Midbrain (tissue), 1 donor: ENCODE measurements at regions not wholly inside any gene's neighbourhood (a gene's known extent, or its start where the extent isn't known, plus 50 kb on each side); places are given as distances from the start of the nearest gene placed in this dataset.
"Not testable (repeated sequence)": the region's sequence is repeated elsewhere in the genome, so short reads cannot be mapped to it uniquely, and the experiment has no call there.

Source experiments
- DNase-seq: peaks from one replicate; lab custom pipeline; 2025; lab: John Stamatoyannopoulos, UW

GRCh38 chr13:64782466-64782865 is 2447.7 kb downstream of the PCDH9 start:
- no peak for DNase-seq

GRCh38 chr13:64778002-64778401 is 2452.1 kb downstream of the PCDH9 start:
- DNase-seq: no peak

- no peak for DNase-seq
Measured at GRCh38 chr13:64774915-64775314, 2455.2 kb downstream of the PCDH9 start.

GRCh38 chr13:64770743-64771142 is 2459.4 kb downstream of the PCDH9 start:
- DNase-seq: no peak

GRCh38 chr13:64767054-64767453 is 2463.1 kb downstream of the PCDH9 start:
- no peak for DNase-seq

GRCh38 chr13:64765636-64766035 is 2464.5 kb downstream of the PCDH9 start:
- no peak for DNase-seq

- DNase-seq: no peak
Measured at GRCh38 chr13:64758521-64759244, 2471.5 kb downstream of the PCDH9 start.

- no peak for DNase-seq
Measured at GRCh38 chr13:64756621-64757020, 2473.5 kb downstream of the PCDH9 start.

GRCh38 chr13:64755961-64756360 is 2474.2 kb downstream of the PCDH9 start:
- DNase-seq: no peak

GRCh38 chr13:64753233-64754000 is 2476.7 kb downstream of the PCDH9 start:
- no peak for DNase-seq

GRCh38 chr13:64749301-64749700 is 2480.8 kb downstream of the PCDH9 start:
- DNase-seq: no peak

GRCh38 chr13:64746845-64747244 is 2483.3 kb downstream of the PCDH9 start:
- DNase-seq: no peak

- DNase-seq: no peak
Measured at GRCh38 chr13:64740493-64740892, 2489.6 kb downstream of the PCDH9 start.

- DNase-seq: no peak
Measured at GRCh38 chr13:64725492-64725891, 2504.6 kb downstream of the PCDH9 start.

GRCh38 chr13:64723724-64724123 is 2506.4 kb downstream of the PCDH9 start:
- no peak for DNase-seq

- DNase-seq: no peak
Measured at GRCh38 chr13:64718116-64718515, 2512.0 kb downstream of the PCDH9 start.

GRCh38 chr13:64716936-64717335 is 2513.2 kb downstream of the PCDH9 start:
- no peak for DNase-seq

GRCh38 chr13:64709079-64709478 is 2521.1 kb downstream of the PCDH9 start:
- no peak for DNase-seq

- DNase-seq: no peak
Measured at GRCh38 chr13:64704121-64704649, 2526.0 kb downstream of the PCDH9 start.

GRCh38 chr13:64697226-64697625 is 2532.9 kb downstream of the PCDH9 start:
- no peak for DNase-seq

GRCh38 chr13:64688893-64689677 is 2541.1 kb downstream of the PCDH9 start:
- DNase-seq: no peak

GRCh38 chr13:64686536-64686935 is 2543.6 kb downstream of the PCDH9 start:
- not testable (repeated sequence) for DNase-seq
